Right lobe of liver (tissue), 4 donors: ENCODE measurements at regions not wholly inside any gene's neighbourhood (a gene's known extent, or its start where the extent isn't known, plus 50 kb on each side); places are given as distances from the start of the nearest gene placed in this dataset.
"Not testable (repeated sequence)": the region's sequence is repeated elsewhere in the genome, so short reads cannot be mapped to it uniquely, and the experiment has no call there.

Experiments used
- POLR2A ChIP-seq: fragments of 450-650 bp; IDR thresholded peaks from one replicate; pipeline ENCODE4 v1.6.1; 2017; ENCODE audit warnings: antibody characterized with exemption, mild to moderate bottlenecking
- TF ChIP-seq, protein P1 (sequence below), 4 donors: fragments of 200-600 bp in 3 of 4; fragments of 450-650 bp in 1 of 4; IDR thresholded peaks; one replicate each; pipeline versions ENCODE4 v1.5.1 to v1.8.0; 2016 to 2022; ENCODE audit warnings: antibody characterized with exemption in 4 of 4, mild to moderate bottlenecking in 2 of 4
- donor health status: DM: no; HTN: no; CAD: no.
- donor health status: DM: no; HTN: no; CAD: no.
- donor health status: DM: no; HTN: yes; CAD: no.

DNA sequence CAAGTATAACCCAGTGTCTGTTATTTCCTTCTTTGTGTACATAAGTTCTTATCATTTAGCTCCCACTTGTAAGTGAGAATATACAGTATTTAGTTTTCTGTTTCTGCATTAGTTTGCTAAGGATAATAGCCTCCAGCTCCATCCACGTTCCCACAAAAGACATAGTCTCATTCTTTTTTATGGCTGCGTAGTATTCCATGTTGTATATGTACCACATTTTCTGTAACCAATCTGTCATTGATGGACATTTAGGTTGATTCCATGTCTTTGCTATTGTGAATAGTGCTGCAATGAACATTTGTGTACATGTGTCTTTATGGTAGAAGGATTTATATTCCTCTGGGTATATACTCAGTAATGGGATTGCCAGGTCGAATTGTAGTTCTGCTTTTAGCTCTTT is 95.6 kb downstream of the NXNL2 start:
- TF ChIP-seq, protein P1, sequence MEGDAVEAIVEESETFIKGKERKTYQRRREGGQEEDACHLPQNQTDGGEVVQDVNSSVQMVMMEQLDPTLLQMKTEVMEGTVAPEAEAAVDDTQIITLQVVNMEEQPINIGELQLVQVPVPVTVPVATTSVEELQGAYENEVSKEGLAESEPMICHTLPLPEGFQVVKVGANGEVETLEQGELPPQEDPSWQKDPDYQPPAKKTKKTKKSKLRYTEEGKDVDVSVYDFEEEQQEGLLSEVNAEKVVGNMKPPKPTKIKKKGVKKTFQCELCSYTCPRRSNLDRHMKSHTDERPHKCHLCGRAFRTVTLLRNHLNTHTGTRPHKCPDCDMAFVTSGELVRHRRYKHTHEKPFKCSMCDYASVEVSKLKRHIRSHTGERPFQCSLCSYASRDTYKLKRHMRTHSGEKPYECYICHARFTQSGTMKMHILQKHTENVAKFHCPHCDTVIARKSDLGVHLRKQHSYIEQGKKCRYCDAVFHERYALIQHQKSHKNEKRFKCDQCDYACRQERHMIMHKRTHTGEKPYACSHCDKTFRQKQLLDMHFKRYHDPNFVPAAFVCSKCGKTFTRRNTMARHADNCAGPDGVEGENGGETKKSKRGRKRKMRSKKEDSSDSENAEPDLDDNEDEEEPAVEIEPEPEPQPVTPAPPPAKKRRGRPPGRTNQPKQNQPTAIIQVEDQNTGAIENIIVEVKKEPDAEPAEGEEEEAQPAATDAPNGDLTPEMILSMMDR (IDR thresholded peaks at IDR 0.05): not testable (repeated sequence)
- TF ChIP-seq POLR2A: not testable (repeated sequence)
